HEK293 (cell line): ENCODE measurements at regions not wholly inside any gene's neighbourhood (a gene's known extent, or its start where the extent isn't known, plus 50 kb on each side); places are given as distances from the start of the nearest gene placed in this dataset.

Experiments
- CTCF ChIA-PET: fragments of 350-600 bp; formaldehyde crosslinking; extraction: SDS; loops from one replicate; lab custom pipeline; 2021; ENCODE audit warnings: antibody characterized with exemption; lab: Yijun Ruan, JAX
- POLR2A ChIA-PET: fragments of 300-600 bp; formaldehyde crosslinking; extraction: SDS; loops from one replicate; lab custom pipeline; 2020; ENCODE audit warnings: antibody characterized with exemption, inconsistent platforms; lab: Yijun Ruan, JAX
- H3K27ac ChIP-seq: fragments of 200-500 bp; sonication (Bioruptor generic); 2 replicates; pipeline ENCODE4 v1.5.1; 2014; ENCODE audit warnings: low read depth, low read length, control low read depth, inconsistent platforms; ENCODE audit errors: extremely low read depth
- H3K36me3 ChIP-seq, 2 experiments: fragments of 200-500 bp in 1 of 2; sonication (Bioruptor generic) in 1 of 2; 1 replicate in 1 of 2; 2 replicates in 1 of 2; pipeline ENCODE4 v1.5.1; 2014 to 2017; ENCODE audit warnings: inconsistent platforms in 2 of 2, low read length in 2 of 2; ENCODE audit not compliant: control insufficient read depth in 2 of 2, insufficient read depth in 1 of 2
- H3K4me1 ChIP-seq: fragments of 200-500 bp; sonication (Bioruptor generic); 2 replicates; pipeline ENCODE4 v1.5.1; 2014; ENCODE audit warnings: mild to moderate bottlenecking, low read length, inconsistent platforms; ENCODE audit not compliant: control insufficient read depth, insufficient read depth
- H3K4me3 ChIP-seq: 2 replicates; pipeline ENCODE4 v1.5.1; 2011; ENCODE audit warnings: low read depth, mild to moderate bottlenecking, control low read depth, low read length, moderate library complexity
- H3K9me3 ChIP-seq: fragments of 200-500 bp; sonication (Bioruptor generic); 2 replicates; pipeline ENCODE4 v1.5.1; 2014; ENCODE audit warnings: low read depth, low read length, inconsistent platforms; ENCODE audit not compliant: control insufficient read depth, insufficient read depth
- BCL11A ChIP-seq: fragments of 450-650 bp; formaldehyde crosslinking; IDR thresholded peaks from 2 replicates; pipeline ENCODE4 v1.5.1; 2016; ENCODE audit warnings: low read depth, missing biosample characterization, missing genetic modification characterization
- EGR2 ChIP-seq: fragments of 450-650 bp; formaldehyde crosslinking; IDR thresholded peaks from 2 replicates; pipeline ENCODE4 v1.5.1; 2016; ENCODE audit warnings: low read depth, missing biosample characterization, missing genetic modification characterization
- ELK4 ChIP-seq: IDR thresholded peaks from 2 replicates; pipeline ENCODE4 v1.6.1; 2011; ENCODE audit warnings: mild to moderate bottlenecking, low read depth, low read length, borderline replicate concordance
- GFI1B ChIP-seq: fragments of 450-650 bp; formaldehyde crosslinking; IDR thresholded peaks from 2 replicates; pipeline ENCODE4 v1.5.1; 2016; ENCODE audit warnings: missing biosample characterization, missing genetic modification characterization
- MYNN ChIP-seq: fragments of 450-650 bp; formaldehyde crosslinking; IDR thresholded peaks from 2 replicates; pipeline ENCODE4 v1.5.1; 2016; ENCODE audit warnings: missing biosample characterization, missing genetic modification characterization, borderline replicate concordance
- PRDM10 ChIP-seq: fragments of 450-650 bp; formaldehyde crosslinking; IDR thresholded peaks from 2 replicates; pipeline ENCODE4 v1.5.1; 2016; ENCODE audit warnings: missing biosample characterization, missing genetic modification characterization
- RBAK ChIP-seq: fragments of 450-650 bp; formaldehyde crosslinking; IDR thresholded peaks from 2 replicates; pipeline ENCODE4 v1.5.1; 2016; ENCODE audit warnings: missing biosample characterization, missing genetic modification characterization
- REST ChIP-seq: fragments of 450-650 bp; formaldehyde crosslinking; IDR thresholded peaks from 2 replicates; pipeline ENCODE4 v1.5.1; 2016; ENCODE audit warnings: missing biosample characterization, missing genetic modification characterization
- TCF7L2 ChIP-seq: IDR thresholded peaks from 2 replicates; pipeline ENCODE4 v1.6.1; 2011; ENCODE audit warnings: low read depth, mild to moderate bottlenecking, inconsistent platforms, low read length, moderate library complexity, borderline replicate concordance
- ZBTB11 ChIP-seq: fragments of 450-650 bp; formaldehyde crosslinking; conservative IDR thresholded peaks from 2 replicates; pipeline ENCODE4 v1.5.1; 2016; ENCODE audit warnings: low read depth, missing biosample characterization, missing genetic modification characterization
- ZNF211 ChIP-seq: fragments of 450-650 bp; formaldehyde crosslinking; IDR thresholded peaks from 2 replicates; pipeline ENCODE4 v1.5.1; 2016; ENCODE audit warnings: low read depth, missing biosample characterization, missing genetic modification characterization
- ZNF350 ChIP-seq: fragments of 450-650 bp; formaldehyde crosslinking; IDR thresholded peaks from 2 replicates; pipeline ENCODE4 v1.5.0; 2017; ENCODE audit warnings: missing biosample characterization, mild to moderate bottlenecking, missing genetic modification characterization
- ZNF561 ChIP-seq: fragments of 450-650 bp; IDR thresholded peaks from 2 replicates; pipeline ENCODE4 v1.5.1; 2018; ENCODE audit warnings: missing biosample characterization, missing genetic modification characterization, borderline replicate concordance
- ZNF658 ChIP-seq: fragments of 450-650 bp; formaldehyde crosslinking; IDR thresholded peaks from 2 replicates; pipeline ENCODE4; 2016; ENCODE audit warnings: missing biosample characterization, missing genetic modification characterization
- ZNF704 ChIP-seq: fragments of 450-650 bp; formaldehyde crosslinking; IDR thresholded peaks from 2 replicates; pipeline ENCODE4 v1.5.1; 2016; ENCODE audit warnings: missing biosample characterization, missing genetic modification characterization
- ZNF785 ChIP-seq: fragments of 450-650 bp; formaldehyde crosslinking; IDR thresholded peaks from 2 replicates; pipeline ENCODE4 v1.5.1; 2016; ENCODE audit warnings: missing biosample characterization, missing genetic modification characterization
- ZSCAN5A ChIP-seq: fragments of 450-650 bp; formaldehyde crosslinking; IDR thresholded peaks from 2 replicates; pipeline ENCODE4 v1.5.1; 2016; ENCODE audit warnings: missing biosample characterization, missing genetic modification characterization
- ZXDB ChIP-seq: fragments of 450-650 bp; formaldehyde crosslinking; IDR thresholded peaks from 2 replicates; pipeline ENCODE4 v1.5.1; 2016; ENCODE audit warnings: missing biosample characterization, missing genetic modification characterization

GRCh38 chr9:78967596-78968217 is 604.1 kb upstream of the TLE4 start (continued):
- TF ChIP-seq ELK4 = no peak
- TF ChIP-seq, all 188 proteins: peak for 0

- ChIA-PET POLR2A (no interaction called here), CTCF (interaction anchor here (0.7 kb wide), 1 partner anchor 277 kb away, joined by 4 read pairs; no protein-coding TSS in a partner anchor)
- no peaks in the 10 kb centered on the region for H3K9me3 ChIP-seq
- TF ChIP-seq MYNN (tag by site-specific recombination) (no peak), ZNF785 (tag by site-specific recombination) (no peak), TCF7L2 (no peak), EGR2 (tag by site-specific recombination) (no peak), ZNF350 (no peak), ZNF561 (tag by site-specific recombination) (no peak), ZNF704 (tag by site-specific recombination) (no peak), ZNF658 (tag by site-specific recombination) (no peak), RBAK (tag by site-specific recombination) (no peak), GFI1B (no peak), PRDM10 (tag by site-specific recombination) (no peak), ZXDB (tag by site-specific recombination) (no peak), ZNF211 (tag by site-specific recombination) (no peak), BCL11A (no peak), ZSCAN5A (no peak), ZBTB11 (tag by site-specific recombination) (no peak), REST (tag by site-specific recombination) (no peak)
These were observed 601.4 kb upstream of the TLE4 start for GRCh38 chr9:78970375-78970774.

More at GRCh38 chr9:78970375-78970774, 601.4 kb upstream of the TLE4 start:
- Histone ChIP-seq H3K27ac (no peak overlapping the region), H3K36me3 (no peaks in the 10 kb centered on the region), H3K4me3 (no peak overlapping the region), H3K4me1 (no peaks in the 10 kb centered on the region)
